Activated naive CD4-positive, alpha-beta T cell (primary cell): ENCODE measurements at regions not wholly inside any gene's neighbourhood (a gene's known extent, or its start where the extent isn't known, plus 50 kb on each side); places are given as distances from the start of the nearest gene placed in this dataset.

Source experiments
- DNase-seq, 4 experiments: peaks; one replicate each; lab custom pipeline; 2025; lab: John Stamatoyannopoulos, UW

DNA sequence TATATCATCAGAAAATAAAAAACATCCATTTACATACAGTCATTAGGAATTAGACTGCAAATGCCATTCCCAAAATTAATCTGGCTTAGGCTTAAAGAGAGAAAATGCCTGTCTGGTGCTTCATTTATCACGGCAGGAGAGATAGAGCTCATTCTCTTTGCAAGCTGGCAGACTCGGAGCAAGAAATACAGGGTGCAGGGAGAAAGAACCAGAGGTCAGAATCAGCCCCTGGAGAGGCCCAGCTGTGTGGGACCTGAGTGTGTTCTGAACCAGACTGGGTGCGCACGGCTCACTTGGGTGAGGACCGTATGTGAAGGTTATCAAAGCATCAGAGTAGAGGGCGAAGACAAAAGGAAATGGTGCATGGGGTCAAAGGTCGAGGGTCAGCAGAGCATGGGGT lies 227.8 kb downstream of the ACKR3 start:
- DNase-seq = no peak

DNA sequence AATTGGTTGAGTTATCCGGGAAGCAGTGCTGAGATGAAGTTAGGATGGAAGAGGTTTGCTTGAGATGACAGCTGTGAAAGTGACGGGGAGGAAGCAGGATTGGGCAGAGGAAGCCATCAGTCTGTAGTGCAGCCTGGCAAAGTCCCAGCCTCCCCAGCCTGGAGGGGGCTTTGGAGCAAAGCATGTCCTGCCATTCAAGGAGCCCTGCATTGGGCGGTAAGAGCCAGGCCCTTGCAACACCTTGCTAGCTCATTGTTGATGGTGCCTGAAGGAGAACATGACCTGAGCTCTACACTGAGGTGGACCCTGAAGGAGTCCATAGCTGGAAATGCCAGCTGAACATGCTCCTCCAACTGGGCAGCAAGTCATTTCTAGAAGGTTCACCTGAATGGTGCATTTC lies 228.9 kb downstream of the ACKR3 start:
- no peak for DNase-seq

DNA sequence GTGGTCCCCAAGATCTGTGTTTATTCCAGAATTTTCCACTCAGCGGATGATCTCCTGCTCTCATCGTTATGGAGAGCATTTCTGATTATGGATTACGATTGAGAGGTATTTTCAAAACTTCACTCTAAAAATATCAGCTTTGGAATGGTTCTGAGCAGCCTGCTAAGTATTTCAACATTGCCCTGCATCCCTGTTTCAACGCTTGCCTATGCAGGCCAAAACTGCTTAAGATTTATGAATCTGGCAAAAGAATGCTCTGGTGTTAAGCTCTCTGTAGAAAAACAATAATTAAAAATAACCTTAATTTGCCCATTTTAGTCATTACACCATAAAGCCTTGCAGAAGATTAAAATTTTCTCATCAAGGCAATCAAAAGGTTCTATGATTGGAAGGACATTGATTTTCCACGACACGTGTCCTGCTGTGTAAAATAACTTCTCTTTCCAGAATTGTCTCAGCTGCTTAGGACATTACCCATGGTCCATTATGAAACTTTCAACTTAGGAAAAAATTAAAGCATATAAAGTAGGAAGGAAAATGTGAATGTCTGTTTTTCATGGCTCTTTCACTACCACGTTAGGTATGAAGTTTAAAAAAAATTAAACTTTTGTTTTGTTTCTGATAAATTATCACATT lies 229.9 kb downstream of the ACKR3 start:
- no peak for DNase-seq

DNA sequence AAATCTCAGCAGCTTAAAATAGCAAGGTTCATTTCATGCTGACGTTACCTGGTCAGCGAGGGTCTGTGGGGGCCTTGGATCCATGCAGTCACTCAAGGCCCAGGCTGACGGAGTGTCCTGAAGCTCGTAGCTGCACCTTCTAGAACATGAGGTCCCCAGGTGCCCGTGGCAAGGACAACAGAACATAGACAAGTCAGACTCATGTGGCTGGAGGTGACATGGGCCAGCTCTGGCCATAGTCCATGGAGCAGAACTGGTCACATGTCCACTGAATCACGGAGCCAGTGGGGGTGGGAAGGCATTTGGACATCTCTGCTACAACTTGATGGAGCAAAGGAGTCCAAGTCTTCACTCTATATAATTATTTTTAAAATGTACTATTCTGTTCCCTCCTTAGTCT lies 233.2 kb downstream of the ACKR3 start:
- DNase-seq = no peak

DNA sequence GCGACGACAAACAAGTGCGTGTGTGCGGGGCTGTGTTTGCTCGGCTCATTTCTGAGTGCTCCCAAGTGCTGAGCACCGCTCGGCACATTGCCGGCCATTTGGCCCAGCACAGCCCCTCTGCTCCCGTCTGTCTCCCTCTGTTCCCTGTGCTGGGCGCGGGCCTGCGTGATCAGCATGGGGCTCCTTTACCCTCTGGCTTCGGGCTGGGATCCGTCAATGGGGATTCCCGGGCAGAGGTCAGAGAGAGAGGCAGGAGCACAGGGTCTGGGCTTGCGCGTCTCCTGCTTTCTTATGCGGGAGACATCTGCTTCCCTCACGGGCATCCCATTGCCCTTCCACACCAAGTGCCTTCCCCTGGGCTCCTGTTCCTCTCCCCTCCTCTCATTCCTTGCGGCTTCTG lies 234.0 kb downstream of the ACKR3 start:
- no peak for DNase-seq

DNA sequence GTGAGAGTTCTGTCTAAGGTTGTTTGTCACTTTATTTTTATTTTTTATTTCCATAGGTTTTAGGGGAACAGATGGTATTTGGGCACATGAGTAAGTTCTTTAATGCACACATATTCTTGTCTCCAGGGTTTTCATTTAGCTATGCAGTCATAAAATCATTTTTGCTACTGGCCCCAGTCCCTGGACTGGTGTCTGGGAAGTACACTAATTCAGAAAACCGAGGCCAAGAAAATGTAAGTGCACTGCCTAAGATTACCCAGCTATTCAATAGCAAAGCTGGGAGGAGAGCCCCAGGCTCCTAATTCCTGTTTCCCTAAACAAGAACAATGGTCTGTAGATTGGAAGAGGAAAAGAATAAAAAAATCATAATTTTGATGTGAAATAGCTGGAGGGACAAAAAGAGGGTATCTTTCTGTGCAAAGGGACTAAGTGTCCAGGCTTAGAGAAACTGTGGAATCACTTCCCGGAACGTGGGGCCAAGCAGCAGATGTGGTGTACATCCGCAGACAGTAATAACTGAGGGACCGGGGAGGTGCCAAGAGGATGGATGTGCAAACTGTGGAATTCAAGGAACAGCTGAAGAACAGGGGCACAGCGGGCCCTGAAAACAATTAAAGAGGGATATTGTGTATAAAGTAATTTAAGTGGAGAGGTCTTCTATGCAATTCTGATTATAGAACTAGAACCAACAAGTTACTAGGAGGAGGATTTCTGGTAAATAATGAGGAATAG lies 236.3 kb downstream of the ACKR3 start:
- no peak for DNase-seq

DNA sequence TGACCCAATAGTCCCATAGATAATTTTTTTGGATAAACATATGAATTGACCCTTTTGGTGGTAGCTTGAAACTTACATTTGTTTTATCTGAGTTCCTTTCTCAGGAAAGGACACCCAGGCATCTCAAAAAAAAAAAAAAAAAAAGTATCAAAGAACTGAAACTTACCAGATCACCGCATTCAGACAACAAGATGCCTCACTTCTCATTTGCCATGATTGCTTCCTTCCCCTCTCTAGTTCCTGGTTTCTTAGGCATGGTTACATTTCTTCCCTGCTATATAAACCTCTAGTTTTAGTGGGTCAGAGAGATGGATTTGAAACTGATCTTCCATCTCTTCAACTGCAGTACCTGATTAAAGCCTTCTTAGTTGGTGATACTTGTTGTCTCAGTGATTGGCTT lies 240.1 kb downstream of the ACKR3 start:
- DNase-seq = no peak

DNA sequence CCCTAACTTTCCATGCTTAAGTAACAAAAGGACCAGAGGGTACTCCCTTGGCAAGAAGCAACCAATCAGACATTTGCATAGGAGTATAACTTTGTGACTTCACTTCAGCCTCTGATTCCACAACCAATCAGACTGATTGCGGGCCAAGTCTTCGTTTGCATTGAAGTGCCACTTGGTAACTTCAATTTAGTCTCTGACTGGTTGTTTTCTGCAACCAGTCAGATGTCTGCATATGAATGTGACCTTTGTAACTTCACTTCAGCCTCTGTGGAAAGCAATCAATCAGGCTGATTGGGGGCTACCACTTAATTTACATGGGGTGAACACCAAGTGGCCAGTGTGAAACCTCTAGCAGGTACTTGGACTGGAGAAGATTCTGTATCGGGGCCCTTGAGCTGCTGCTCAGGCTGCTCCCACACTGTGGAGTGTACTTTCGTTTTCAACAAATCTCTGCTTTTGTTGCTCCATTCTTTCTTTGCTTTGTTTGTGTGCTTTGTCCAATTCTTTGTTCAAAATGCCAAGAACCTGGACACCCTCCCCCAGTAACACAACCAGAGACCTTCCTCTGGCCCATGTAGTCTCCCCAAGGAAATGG lies 241.5 kb downstream of the ACKR3 start:
- no peak for DNase-seq

DNA sequence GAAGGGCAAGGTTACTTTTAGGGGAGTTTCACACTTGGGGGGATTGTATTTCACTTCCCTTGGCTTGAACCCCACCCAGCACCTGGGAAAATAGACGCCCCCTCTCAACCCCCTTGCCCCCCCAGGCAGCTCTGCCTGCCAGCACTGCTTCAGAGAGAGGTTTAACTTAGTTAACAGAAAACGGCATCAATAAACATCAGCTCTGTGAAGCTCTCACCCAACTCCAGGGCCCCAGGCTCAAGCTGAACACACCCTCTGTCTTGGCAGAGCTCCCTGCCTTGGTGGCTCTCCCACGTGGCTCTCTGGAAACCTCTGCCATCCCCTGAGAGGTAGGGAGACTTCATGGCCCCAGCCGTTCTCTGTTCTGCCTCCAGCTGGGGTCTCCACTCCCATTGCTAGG lies 244.1 kb downstream of the ACKR3 start:
- DNase-seq = no peak

DNA sequence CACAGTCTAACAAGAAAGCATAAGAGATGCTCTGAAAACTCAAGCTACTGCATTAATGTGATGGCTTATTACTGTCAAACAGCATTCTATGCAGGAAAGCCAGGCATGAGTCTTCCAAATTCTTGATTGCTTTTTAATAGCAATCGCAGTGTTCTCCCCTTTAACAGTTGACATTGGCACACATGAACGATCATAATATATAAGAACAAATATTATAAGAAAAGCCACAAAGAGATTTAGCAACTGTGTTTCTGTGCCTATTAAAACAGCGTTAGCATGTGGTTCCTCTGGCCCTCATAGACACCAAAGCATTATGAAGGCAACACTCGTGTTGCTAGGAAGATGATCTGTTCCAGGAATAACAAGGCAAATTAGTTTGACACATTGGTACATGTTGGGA lies 245.0 kb downstream of the ACKR3 start:
- no peak for DNase-seq

DNA sequence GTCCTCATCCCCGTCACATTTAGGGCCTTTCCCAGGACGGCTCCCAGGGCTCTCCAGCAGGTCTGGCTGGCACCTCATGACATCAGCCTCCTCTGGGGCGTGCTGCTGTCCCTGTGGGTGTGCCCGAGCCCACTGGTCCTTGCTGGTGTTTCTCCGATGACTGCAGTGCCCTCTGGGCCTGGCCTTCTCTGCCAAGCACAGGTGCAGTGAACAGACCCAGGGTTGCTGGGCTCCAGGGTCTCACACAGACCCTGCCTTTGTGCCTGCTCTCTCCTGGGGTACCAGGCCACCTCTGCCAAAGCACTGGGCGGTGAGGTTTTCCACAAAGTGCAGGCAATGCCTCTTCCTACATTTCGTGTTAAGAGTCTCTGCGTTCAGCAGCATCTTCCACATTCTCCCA lies 246.1 kb downstream of the ACKR3 start:
- no peak for DNase-seq

DNA sequence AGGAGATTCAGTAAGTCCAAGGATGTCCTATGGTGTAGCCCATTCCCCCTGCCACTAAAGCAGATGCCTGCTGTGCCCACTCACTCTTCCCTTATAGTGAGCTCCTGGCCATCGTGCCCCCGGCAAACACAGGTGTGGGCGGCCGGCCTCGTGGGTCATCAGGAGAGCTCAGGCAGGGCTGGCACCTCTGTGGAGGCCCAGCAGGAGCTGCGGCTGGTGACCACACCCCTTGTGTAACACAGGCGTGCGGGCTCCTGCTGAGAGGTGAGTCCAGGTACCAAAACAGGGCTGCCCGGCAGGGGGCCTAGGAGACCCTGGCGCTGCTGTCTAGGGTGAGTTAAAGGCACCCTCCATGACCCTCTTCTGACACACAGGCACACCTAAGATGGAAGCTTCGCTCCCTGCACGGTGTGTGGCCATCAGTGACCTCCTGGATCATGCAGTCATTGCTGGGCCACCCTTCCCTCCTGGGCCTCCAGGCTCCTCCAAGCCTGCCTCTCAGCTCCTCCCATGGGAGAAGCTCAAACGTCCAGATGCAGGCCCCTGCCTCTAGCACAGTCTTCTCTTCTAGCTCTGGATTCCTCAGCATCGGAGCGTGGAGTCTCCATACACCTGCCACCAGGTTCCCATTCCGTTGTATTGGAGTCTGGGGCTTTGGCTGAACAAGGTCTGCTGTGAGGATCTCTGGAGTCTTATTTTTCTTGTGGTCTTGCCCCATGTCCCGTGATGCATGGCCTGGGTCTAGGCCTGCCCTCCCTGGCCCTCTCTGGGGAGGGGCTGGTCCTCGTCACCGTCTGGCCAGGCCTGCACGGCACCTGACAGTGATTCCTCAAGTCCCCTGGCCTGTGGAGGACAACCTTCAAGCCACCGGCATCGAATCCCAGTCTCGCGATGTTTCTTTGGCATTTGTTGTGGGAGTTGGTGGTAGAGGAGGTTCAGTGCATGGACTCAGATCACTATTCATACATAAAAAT lies 246.9 kb downstream of the ACKR3 start:
- DNase-seq = no peak

DNA sequence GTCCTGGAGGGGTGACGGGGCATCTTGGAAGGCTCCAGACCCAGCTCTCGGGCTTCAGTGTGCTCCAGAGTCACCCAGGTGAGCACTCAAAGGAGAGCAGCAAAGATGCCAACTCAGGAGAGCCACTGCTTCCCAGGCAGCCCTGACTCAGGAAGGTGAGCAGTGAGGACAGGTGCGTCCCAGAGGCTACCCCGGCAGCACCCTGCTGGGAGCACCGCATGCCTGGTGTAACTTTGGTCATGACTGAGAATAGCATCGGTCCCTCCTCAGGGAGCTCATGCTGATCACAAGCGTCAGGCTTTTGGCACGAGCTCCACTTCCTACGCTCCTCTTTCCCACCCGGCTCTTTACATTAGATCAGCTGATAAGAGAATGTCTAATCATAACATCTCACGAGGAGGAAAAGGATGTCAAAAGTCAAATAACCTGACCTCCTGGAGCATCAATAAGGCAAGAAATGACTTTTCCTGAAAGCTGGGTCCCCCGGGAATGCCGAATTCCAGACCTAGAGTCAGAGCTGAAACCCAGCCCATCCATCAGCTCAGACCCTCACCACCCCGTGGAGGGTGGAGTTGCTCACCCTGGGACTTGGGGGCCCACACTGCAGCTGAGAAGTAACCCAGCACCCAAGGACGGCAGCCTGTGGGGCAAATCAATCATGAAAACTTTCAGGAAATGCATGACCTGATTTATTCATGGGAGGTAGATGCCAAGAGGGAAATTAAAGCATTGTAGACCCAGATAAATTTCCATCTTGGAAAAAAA lies 248.8 kb downstream of the ACKR3 start:
- DNase-seq = no peak

DNA sequence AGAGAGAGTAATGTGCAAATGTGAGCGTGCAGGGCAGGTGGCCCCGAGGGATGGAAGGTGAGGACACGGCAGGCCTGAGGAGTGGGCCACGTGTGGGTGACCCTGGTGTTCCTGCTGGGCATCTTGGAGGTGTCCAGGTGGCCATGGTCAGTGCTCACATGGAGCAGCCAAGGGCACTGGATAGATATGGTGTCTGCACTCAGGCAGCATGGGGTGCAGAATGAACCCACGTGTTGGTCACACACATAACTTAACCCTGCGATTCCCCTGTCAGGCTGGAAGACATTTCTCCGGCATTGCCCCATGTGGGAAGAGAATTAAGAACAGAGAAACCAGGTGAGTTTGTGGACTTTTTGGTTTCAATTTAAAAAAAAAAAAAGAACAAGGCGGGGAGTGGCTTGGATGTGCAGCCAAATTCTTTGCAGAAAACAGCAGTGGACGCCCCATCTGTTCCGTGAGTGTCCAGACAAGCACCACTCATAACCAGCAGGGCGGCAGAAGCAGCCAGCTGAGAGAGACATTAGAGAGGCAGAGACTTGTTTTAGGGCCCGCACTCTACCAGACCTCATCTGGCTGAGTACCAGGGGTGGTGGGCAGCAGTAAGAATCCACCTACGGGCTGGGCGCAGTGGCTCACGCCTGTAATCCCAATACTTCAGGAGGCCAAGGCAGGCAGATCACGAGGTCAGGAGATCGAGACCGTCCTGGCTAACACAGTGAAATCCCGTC lies 249.8 kb downstream of the ACKR3 start:
- no peak for DNase-seq

DNA sequence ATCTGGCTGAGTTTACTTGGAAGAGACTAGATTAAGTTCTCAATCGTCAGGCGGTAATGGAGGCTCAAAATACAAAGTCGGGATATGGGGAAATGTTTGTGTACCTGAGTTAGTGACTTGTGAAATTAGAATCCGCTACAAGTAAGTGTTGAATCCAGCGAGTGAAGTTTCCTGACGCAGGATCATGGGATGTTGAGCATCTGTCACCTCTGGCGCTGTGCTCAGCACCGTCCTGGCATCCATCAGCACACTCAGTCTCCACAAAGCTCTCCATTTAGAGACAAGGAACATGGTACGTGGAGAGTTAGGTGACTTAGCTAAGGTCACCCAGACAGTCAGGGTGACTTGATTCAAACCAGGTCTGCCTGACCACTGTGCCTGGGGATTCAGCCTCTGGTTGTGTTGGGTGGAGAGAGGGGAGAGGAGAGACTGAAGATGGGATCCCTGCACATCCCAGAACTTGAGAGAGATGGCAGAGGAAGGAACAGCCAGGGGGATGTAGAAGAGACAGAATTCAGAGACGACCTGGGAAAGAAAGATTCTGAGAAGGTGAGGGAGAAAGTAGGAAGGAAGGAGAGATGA lies 251.2 kb downstream of the ACKR3 start:
- DNase-seq = no peak

DNA sequence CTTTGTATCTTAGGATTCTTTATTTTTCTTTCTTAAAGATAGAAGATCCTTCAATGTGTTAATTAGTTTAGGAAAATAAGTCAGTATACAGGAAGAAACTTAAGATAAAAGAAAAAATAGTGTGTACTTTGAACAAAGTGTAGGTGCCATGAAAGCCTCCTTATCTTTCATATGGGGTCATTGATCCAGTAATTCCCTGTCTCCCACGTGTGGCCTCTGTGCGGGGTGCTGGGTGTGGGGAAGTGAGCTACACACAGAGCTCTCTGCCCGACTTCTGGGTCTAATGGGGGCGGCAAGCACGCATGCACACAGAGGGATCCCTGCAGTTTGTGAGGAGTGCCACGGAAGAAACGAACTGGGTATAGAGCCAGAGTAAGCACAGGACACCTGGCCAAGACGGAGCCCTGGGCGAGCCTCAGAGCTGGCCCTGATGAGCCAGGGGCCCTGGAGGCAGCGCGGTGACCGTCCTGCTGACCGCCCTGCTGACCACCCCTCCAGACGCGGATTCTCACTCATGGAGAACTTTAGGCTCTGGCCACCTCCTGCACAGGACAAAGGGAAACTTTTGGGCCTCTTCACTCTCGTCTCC lies 253.5 kb downstream of the ACKR3 start:
- no peak for DNase-seq

DNA sequence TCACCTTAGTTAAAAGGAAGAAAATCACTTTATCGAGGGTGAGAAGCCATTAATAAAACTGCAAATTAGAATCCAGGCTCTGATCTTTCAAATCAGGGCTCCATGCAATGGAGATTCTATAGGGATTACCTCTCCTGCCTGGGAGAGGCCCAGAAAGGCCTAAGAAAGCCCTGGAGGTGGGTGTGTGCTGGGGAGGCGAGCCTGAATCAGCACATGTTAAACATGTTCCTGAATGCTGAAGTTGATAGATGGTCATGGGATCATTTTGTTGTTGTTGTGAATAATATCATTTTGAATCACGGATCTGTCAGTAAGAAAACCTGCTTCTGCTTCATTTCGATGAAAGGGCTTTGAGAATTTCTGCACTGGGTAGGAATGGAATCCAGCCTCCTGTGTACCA lies 254.3 kb downstream of the ACKR3 start:
- no peak for DNase-seq

DNA sequence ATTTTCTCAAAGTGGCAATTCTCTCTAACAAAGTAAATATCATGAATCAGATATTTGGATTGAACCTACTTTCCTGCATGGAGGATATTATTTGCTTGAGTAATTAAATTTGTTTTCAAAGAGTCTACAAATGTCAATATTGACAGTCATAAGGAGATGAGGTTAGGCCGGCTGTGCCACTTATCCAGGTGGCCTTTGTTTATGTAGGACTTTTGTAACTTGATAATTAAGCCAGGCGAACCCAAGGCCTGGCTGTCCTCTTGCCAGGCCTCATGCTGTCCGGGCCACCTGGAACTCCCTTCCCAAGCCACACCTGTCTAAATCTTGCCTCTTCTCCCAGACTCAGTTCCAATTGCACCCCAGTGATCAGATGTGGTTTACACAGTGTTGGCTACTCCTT lies 255.2 kb downstream of the ACKR3 start:
- no peak for DNase-seq

DNA sequence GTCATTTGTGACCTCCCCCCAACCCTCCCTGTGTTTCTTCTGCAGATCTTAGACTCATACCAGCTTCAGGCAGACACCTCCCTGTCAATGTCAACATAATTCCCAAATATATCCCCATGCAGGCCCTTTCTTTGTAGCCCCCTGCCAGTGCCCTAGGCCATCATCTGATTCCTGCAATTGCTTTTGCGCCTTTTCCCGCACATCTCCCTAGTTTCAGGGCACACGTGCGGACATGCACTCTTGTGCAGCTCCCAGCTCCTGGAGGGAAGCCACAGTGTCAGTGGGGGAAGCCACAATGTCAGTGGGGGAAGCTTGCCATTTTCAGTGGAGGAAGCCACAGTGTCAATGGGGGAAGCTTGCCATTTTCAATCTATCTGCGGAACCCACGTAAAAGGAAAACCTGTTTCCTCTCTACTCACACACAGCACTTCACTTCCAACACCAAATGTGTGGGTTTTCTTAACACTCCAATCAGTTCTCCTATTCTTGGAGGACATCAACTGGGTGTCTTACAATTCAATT lies 256.4 kb downstream of the ACKR3 start:
- no peak for DNase-seq

DNA sequence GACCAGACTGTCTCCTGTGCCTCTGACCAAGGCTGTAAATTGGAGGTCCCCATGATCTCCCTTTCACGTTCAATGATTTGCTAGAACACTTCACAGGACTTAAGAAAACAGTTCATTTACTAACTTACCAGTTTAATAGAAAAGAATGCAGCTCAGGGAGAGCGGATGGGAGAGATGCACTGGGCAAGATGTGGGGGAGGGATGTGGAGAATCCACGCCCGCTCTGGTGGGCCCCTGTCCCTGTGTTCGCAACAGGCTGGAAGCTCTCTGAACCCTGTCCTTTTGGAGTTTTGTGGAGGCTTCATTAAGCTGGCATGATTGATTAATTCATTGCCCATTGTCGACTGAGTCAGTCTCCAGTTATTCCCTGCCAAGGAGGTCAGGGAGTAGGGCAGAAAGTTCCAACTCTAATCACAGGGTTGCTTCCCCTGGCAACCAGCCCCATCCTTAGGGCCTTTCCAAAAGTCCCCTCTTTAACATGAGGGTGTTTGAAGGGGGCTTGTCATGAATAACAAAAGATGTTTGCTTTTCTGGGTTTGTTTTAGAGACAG lies 257.1 kb downstream of the ACKR3 start:
- no peak for DNase-seq
